ENCODE measurements at regions not wholly inside any gene's neighbourhood (a gene's known extent, or its start where the extent isn't known, plus 50 kb on each side); places are given as distances from the start of the nearest gene placed in this dataset.

- no peak for TF ChIP-seq CTCF (IDR thresholded peaks at IDR 0.05; ENCODE audit: insufficient read depth, low read length, poor library complexity, severe bottlenecking)
- no peak for TF ChIP-seq EZH2phosphoT487 (conservative IDR thresholded peaks at IDR 0.05; ENCODE audit: low read length)
Measured at GRCh38 chr6:142542704-142543233, 241.0 kb downstream of the ADGRG6 start.
